ENCODE measurements at regions not wholly inside any gene's neighbourhood (a gene's known extent, or its start where the extent isn't known, plus 50 kb on each side); places are given as distances from the start of the nearest gene placed in this dataset.

GRCh38 chrX:78388663-78389062 is 61.3 kb upstream of the CYSLTR1 start:
- Histone ChIP-seq H3K27ac (ENCODE audit: insufficient read depth, low read length, poor library complexity, severe bottlenecking) (no peak overlapping the region), H3K4me3 (ENCODE audit: insufficient read depth, low read depth, low read length, poor library complexity, severe bottlenecking) (no peak overlapping the region), H3K27me3 (replicated peaks; ENCODE audit: control insufficient read depth, insufficient read depth, low read length, poor library complexity, severe bottlenecking) (no peaks in the 10 kb centered on the region), H3K9me3 (ENCODE audit: control insufficient read depth, low read length) (no peaks in the 10 kb centered on the region), H3K4me1 (ENCODE audit: control insufficient read depth, insufficient read depth, low read length, poor library complexity, severe bottlenecking) (no peaks in the 10 kb centered on the region), H3K36me3 (ENCODE audit: control insufficient read depth, insufficient read depth, low read length) (no peaks in the 10 kb centered on the region)
- no peak for DNase-seq

- Histone ChIP-seq H3K9me3 (ENCODE audit: control insufficient read depth, low read length) (no peaks in the 10 kb centered on the region), H3K27ac (ENCODE audit: insufficient read depth, low read length, poor library complexity, severe bottlenecking) (no peak overlapping the region), H3K36me3 (ENCODE audit: control insufficient read depth, insufficient read depth, low read length) (no peaks in the 10 kb centered on the region), H3K27me3 (replicated peaks; ENCODE audit: control insufficient read depth, insufficient read depth, low read length, poor library complexity, severe bottlenecking) (no peaks in the 10 kb centered on the region), H3K4me1 (ENCODE audit: control insufficient read depth, insufficient read depth, low read length, poor library complexity, severe bottlenecking) (no peaks in the 10 kb centered on the region), H3K4me3 (ENCODE audit: insufficient read depth, low read depth, low read length, poor library complexity, severe bottlenecking) (no peak overlapping the region)
- DNase-seq = no peak
These were observed 60.0 kb upstream of the CYSLTR1 start for GRCh38 chrX:78387364-78387763.

DNA sequence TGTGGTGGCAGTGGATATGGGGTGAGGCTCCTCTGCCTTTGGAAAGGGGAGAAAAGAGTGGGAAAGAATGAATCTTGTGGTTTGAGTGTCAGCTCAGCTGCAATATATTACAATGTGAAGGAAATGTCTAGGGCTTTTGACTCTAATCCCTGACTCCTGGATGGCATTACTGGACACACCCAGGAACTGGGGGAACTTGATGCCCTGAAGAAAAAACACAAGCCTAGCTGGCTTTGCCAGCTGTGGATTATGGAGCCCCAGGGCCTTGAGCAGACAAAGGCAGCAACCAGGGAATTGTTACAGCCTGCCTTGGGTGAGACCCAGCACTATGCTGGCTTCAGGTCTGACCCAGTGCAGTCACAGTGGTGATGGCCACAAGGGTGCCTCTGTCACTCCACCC is 57.1 kb upstream of the CYSLTR1 start:
- no peaks in the 10 kb centered on the region for H3K4me1 ChIP-seq (ENCODE audit: control insufficient read depth, insufficient read depth, low read length, poor library complexity, severe bottlenecking)
- DNase-seq = no peak
- H3K36me3 ChIP-seq (ENCODE audit: control insufficient read depth, insufficient read depth, low read length) = no peaks in the 10 kb centered on the region
- no peak overlapping the region for H3K27ac ChIP-seq (ENCODE audit: insufficient read depth, low read length, poor library complexity, severe bottlenecking)
- no peaks in the 10 kb centered on the region for H3K27me3 ChIP-seq (replicated peaks; ENCODE audit: control insufficient read depth, insufficient read depth, low read length, poor library complexity, severe bottlenecking)
- no peak overlapping the region for H3K4me3 ChIP-seq (ENCODE audit: insufficient read depth, low read depth, low read length, poor library complexity, severe bottlenecking)
- H3K9me3 ChIP-seq (ENCODE audit: control insufficient read depth, low read length) = no peaks in the 10 kb centered on the region

GRCh38 chrX:78383594-78383993 is 56.2 kb upstream of the CYSLTR1 start:
- H3K4me1 ChIP-seq (ENCODE audit: control insufficient read depth, insufficient read depth, low read length, poor library complexity, severe bottlenecking) = no peaks in the 10 kb centered on the region
- DNase-seq = no peak
- no peak overlapping the region for H3K27ac ChIP-seq (ENCODE audit: insufficient read depth, low read length, poor library complexity, severe bottlenecking)
- H3K9me3 ChIP-seq (ENCODE audit: control insufficient read depth, low read length) = no peaks in the 10 kb centered on the region
- no peak overlapping the region for H3K4me3 ChIP-seq (ENCODE audit: insufficient read depth, low read depth, low read length, poor library complexity, severe bottlenecking)
- H3K36me3 ChIP-seq (ENCODE audit: control insufficient read depth, insufficient read depth, low read length) = no peaks in the 10 kb centered on the region
- H3K27me3 ChIP-seq (replicated peaks; ENCODE audit: control insufficient read depth, insufficient read depth, low read length, poor library complexity, severe bottlenecking) = no peaks in the 10 kb centered on the region

DNA sequence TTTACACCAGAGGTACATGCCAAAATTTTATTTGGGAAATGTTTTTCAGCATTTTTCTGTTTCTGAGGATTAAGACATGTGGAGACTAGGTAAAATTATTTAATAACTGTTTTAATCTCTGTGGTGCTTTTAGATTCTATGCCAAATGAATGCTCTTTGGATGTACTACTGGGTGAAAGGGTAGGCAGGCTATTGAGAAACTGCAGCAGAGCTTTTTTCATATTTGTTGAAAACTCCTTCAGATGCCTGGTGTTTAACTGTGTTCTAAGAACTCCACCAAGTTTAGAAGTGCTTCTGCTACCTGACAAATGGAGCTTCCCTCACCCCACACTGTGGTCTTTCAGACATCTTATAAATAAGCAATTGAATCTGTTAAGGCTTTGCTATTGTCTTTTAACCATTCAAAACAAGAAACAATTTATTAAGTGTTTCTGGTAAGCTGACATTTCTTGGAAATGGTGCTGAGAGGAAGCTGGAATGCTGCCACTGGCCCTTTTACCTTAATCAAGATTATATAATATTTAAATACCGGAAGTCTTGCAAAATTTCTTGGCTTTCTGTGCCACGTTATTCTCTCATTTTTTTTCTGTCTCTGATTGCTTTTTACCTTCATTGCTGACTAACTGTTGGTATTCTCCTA is 51.2 kb upstream of the CYSLTR1 start:
- Histone ChIP-seq H3K9me3 (ENCODE audit: control insufficient read depth, low read length) (no peaks in the 10 kb centered on the region), H3K4me1 (ENCODE audit: control insufficient read depth, insufficient read depth, low read length, poor library complexity, severe bottlenecking) (no peaks in the 10 kb centered on the region), H3K36me3 (ENCODE audit: control insufficient read depth, insufficient read depth, low read length) (no peaks in the 10 kb centered on the region), H3K27ac (ENCODE audit: insufficient read depth, low read length, poor library complexity, severe bottlenecking) (no peak overlapping the region), H3K4me3 (ENCODE audit: insufficient read depth, low read depth, low read length, poor library complexity, severe bottlenecking) (no peak overlapping the region), H3K27me3 (replicated peaks; ENCODE audit: control insufficient read depth, insufficient read depth, low read length, poor library complexity, severe bottlenecking) (no peaks in the 10 kb centered on the region)
- DNase-seq = no peak

Measured in effector memory CD4-positive, alpha-beta T cell (primary cell).